Esophagus squamous epithelium (tissue), 4 donors: ENCODE measurements at regions not wholly inside any gene's neighbourhood (a gene's known extent, or its start where the extent isn't known, plus 50 kb on each side); places are given as distances from the start of the nearest gene placed in this dataset.

Source experiments
- POLR2A ChIP-seq, 4 donors: fragments of 450-650 bp; IDR thresholded peaks; one replicate each; pipeline ENCODE4 v1.6.1; 2017; ENCODE audit warnings: antibody characterized with exemption in 4 of 4, mild to moderate bottlenecking in 4 of 4, moderate library complexity in 3 of 4
- TF ChIP-seq, protein P1 (sequence below), 6 experiments: fragments of 450-650 bp in 4 of 6; fragments of 200-600 bp in 2 of 6; sonication (generic) in 2 of 6; IDR thresholded peaks; one replicate each; pipeline ENCODE4 v1.5.1; 2016 to 2019; ENCODE audit warnings: antibody characterized with exemption in 6 of 6, mild to moderate bottlenecking in 4 of 6, moderate library complexity in 4 of 6

DNA sequence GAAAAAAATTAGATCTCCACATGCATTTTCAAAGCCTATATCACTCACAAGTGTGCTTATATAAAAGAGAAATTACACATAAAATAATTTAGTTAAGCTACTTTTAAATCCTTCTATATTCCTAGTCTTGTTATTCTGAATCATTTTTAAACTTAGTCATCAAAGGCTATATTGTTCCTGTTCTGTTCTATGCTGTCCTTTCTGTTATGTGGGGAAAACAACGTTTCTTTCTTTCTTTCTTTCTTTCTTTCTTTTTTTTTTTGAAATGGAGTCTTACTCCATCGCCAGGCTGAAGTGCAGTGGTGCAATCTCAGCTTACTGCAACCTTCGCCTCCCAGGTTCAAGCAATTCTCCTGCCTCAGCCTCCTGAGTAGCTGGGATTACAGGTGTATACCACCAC is 389.2 kb upstream of the FTMT start:
- no peak for TF ChIP-seq POLR2A (IDR thresholded peaks at IDR 0.05)
- TF ChIP-seq, protein P1, sequence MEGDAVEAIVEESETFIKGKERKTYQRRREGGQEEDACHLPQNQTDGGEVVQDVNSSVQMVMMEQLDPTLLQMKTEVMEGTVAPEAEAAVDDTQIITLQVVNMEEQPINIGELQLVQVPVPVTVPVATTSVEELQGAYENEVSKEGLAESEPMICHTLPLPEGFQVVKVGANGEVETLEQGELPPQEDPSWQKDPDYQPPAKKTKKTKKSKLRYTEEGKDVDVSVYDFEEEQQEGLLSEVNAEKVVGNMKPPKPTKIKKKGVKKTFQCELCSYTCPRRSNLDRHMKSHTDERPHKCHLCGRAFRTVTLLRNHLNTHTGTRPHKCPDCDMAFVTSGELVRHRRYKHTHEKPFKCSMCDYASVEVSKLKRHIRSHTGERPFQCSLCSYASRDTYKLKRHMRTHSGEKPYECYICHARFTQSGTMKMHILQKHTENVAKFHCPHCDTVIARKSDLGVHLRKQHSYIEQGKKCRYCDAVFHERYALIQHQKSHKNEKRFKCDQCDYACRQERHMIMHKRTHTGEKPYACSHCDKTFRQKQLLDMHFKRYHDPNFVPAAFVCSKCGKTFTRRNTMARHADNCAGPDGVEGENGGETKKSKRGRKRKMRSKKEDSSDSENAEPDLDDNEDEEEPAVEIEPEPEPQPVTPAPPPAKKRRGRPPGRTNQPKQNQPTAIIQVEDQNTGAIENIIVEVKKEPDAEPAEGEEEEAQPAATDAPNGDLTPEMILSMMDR (IDR thresholded peaks at IDR 0.05), result no peak
